Coronary artery (tissue), 2 donors: ENCODE measurements at regions not wholly inside any gene's neighbourhood (a gene's known extent, or its start where the extent isn't known, plus 50 kb on each side); places are given as distances from the start of the nearest gene placed in this dataset.
"Not testable (repeated sequence)": the region's sequence is repeated elsewhere in the genome, so short reads cannot be mapped to it uniquely, and the experiment has no call there.

ENCODE experiments used
- DNase-seq: peaks from one replicate; pipeline ENCODE4 v3.0.0-alpha.2; 2017; ENCODE audit warnings: low spot score
- H3K27ac ChIP-seq, 2 donors: fragments of 200-600 bp; sonication (generic); one replicate each; pipeline ENCODE4 v1.5.1; 2016 to 2019
- H3K4me3 ChIP-seq: fragments of 200-600 bp; sonication (generic); 2 replicates; pipeline ENCODE4 v1.5.1; 2016; ENCODE audit warnings: mild to moderate bottlenecking, moderate library complexity
- CTCF ChIP-seq: fragments of 200-600 bp; sonication (generic); IDR thresholded peaks from one replicate; pipeline ENCODE4 v1.5.1; 2019; ENCODE audit warnings: antibody characterized with exemption

GRCh38 chr4:117135634-117136354, 50.4 kb upstream of the TRAM1L1 start:
- DNase-seq: no peak
- no peak for TF ChIP-seq CTCF
- no peak overlapping the region for H3K27ac ChIP-seq
- no peak overlapping the region for H3K4me3 ChIP-seq

GRCh38 chr4:117137145-117137544, 51.8 kb upstream of the TRAM1L1 start:
- no peak for TF ChIP-seq CTCF
- DNase-seq: no peak
- H3K27ac ChIP-seq: no peak overlapping the region
- no peak overlapping the region for H3K4me3 ChIP-seq

- not testable (repeated sequence) for DNase-seq, H3K27ac ChIP-seq, H3K4me3 ChIP-seq
Observed at GRCh38 chr4:117138732-117139131, 53.4 kb upstream of the TRAM1L1 start.

- no peak for TF ChIP-seq CTCF
- no peak overlapping the region for H3K27ac ChIP-seq
- no peak for DNase-seq
- no peak overlapping the region for H3K4me3 ChIP-seq
Observed at GRCh38 chr4:117154251-117154650, 68.9 kb upstream of the TRAM1L1 start.

- DNase-seq: no peak
- H3K4me3 ChIP-seq: no peak overlapping the region
- no peak for TF ChIP-seq CTCF
- no peak overlapping the region for H3K27ac ChIP-seq
Observed at GRCh38 chr4:117156806-117157205, 71.4 kb upstream of the TRAM1L1 start.

GRCh38 chr4:117157360-117157759, 72.0 kb upstream of the TRAM1L1 start:
- Histone ChIP-seq H3K4me3 (no peak overlapping the region), H3K27ac (no peak overlapping the region)
- no peak for DNase-seq
- no peak for TF ChIP-seq CTCF

GRCh38 chr4:117162976-117163375, 77.6 kb upstream of the TRAM1L1 start:
- Histone ChIP-seq H3K4me3 (no peak overlapping the region), H3K27ac (no peak overlapping the region)
- no peak for TF ChIP-seq CTCF
- DNase-seq: no peak
